A549 (cell line): ENCODE measurements at regions not wholly inside any gene's neighbourhood (a gene's known extent, or its start where the extent isn't known, plus 50 kb on each side); places are given as distances from the start of the nearest gene placed in this dataset.

Source experiments
- ATAC-seq, 2 experiments: fragments of 200-7000 bp in 1 of 2; fragments of >200 bp in 1 of 2; cut with Nextera tagmentation in 1 of 2; cut with Tn5 transposase in 1 of 2; 3 replicates each; pipeline versions ENCODE4 v1.8.0 to v1.9.1; 2018 to 2020; ENCODE audit warnings: mild to moderate bottlenecking in 1 of 2, moderate library complexity in 1 of 2
- CTCF ChIA-PET: fragments of 300-600 bp; sonication (Branson Sonifier 250); formaldehyde crosslinking; extraction: SDS; loops from one replicate; lab custom pipeline; 2021; ENCODE audit warnings: antibody characterized with exemption, inconsistent platforms; lab: Yijun Ruan, JAX
- POLR2A ChIA-PET: fragments of 350-600 bp; formaldehyde crosslinking; extraction: SDS; loops from one replicate; lab custom pipeline; 2021; ENCODE audit warnings: antibody characterized with exemption, inconsistent platforms; lab: Yijun Ruan, JAX
- DNase-seq, 2 experiments: peaks; one replicate each; pipeline versions ENCODE4 v3.0.0 to v3.0.0-alpha.2; 2011 to 2016; ENCODE audit warnings: low read depth in 1 of 2, low spot score in 1 of 2
- FAIRE-seq: peaks from 2 replicates; lab custom pipeline; 2011; peaks lifted over from hg19 to GRCh38; lab: Jason Lieb, UNC
- H3K27ac ChIP-seq, 2 experiments: fragments of >200 bp; sonication (Bioruptor Twin); formaldehyde crosslinking; 3 replicates each; pipeline ENCODE4 v1.5.1; 2016 to 2017
- H3K4me1 ChIP-seq: fragments of >200 bp; sonication (Bioruptor Twin); formaldehyde crosslinking; 3 replicates; pipeline ENCODE4 v1.6.1; 2016
- H3K4me2 ChIP-seq: fragments of >200 bp; sonication (Bioruptor Twin); formaldehyde crosslinking; 3 replicates; pipeline ENCODE4 v1.6.1; 2016
- H3K4me3 ChIP-seq: fragments of >200 bp; sonication (Bioruptor Twin); formaldehyde crosslinking; 3 replicates; pipeline ENCODE4 v1.5.1; 2016
- H3K9me3 ChIP-seq: fragments of >200 bp; sonication (Bioruptor Twin); formaldehyde crosslinking; 3 replicates; pipeline ENCODE4 v1.6.1; 2016
- CBX2 ChIP-seq: fragments of 200-600 bp; sonication (generic); IDR thresholded peaks from 2 replicates; pipeline ENCODE4 v1.6.1; 2016; ENCODE audit warnings: low read depth, mild to moderate bottlenecking, borderline replicate concordance
- CBX8 ChIP-seq: fragments of 200-600 bp; sonication (generic); IDR thresholded peaks from 2 replicates; pipeline ENCODE4 v1.6.1; 2016
- CHD2 ChIP-seq: fragments of 150-350 bp; IDR thresholded peaks from 2 replicates; pipeline ENCODE4 v1.6.1; 2014; ENCODE audit warnings: low read length; ENCODE audit not compliant: partially characterized antibody
- ELK1 ChIP-seq: fragments of 150-350 bp; IDR thresholded peaks from 2 replicates; pipeline ENCODE4 v1.6.1; 2014; ENCODE audit warnings: low read depth, mild to moderate bottlenecking, low read length
- FOSB ChIP-seq: fragments of 250-450 bp; sonication (Bioruptor Pico); IDR thresholded peaks from 2 replicates; pipeline ENCODE4 v1.5.0; 2020; ENCODE audit warnings: mild to moderate bottlenecking, moderate library complexity
- GATA3 ChIP-seq: IDR thresholded peaks from 2 replicates; pipeline ENCODE4 v1.6.1; 2012; ENCODE audit warnings: borderline replicate concordance
- HDAC2 ChIP-seq: fragments of 200-600 bp; sonication (generic); IDR thresholded peaks from 2 replicates; pipeline ENCODE4 v1.6.1; 2016
- HEYL ChIP-seq: fragments of 250-450 bp; sonication (Bioruptor Pico); IDR thresholded peaks from 2 replicates; pipeline ENCODE4 v1.8.0; 2021; ENCODE audit warnings: mild to moderate bottlenecking, moderate library complexity
- HOXB5 ChIP-seq: fragments of 250-450 bp; sonication (Bioruptor Pico); IDR thresholded peaks from 2 replicates; pipeline ENCODE4 v1.5.0; 2020; ENCODE audit warnings: mild to moderate bottlenecking, moderate library complexity
- JUN ChIP-seq, 2 experiments: fragments of >200 bp; sonication (Bioruptor Twin); formaldehyde crosslinking; IDR thresholded peaks; 2 replicates in 1 of 2; 3 replicates in 1 of 2; pipeline ENCODE4 v1.6.1; 2016 to 2017
- POLR2AphosphoS2 ChIP-seq: conservative IDR thresholded peaks from 2 replicates; pipeline ENCODE4 v1.6.1; 2012; ENCODE audit warnings: low read length, improper control_type of control experiment, inconsistent platforms
- RFX5 ChIP-seq: fragments of 450-650 bp; IDR thresholded peaks from 2 replicates; pipeline ENCODE4 v1.7.1; 2014; ENCODE audit warnings: antibody characterized with exemption, mild to moderate bottlenecking, moderate library complexity
- SMC3 ChIP-seq: fragments of >200 bp; sonication (Bioruptor Twin); formaldehyde crosslinking; IDR thresholded peaks from 3 replicates; pipeline ENCODE4 v1.6.1; 2018; ENCODE audit warnings: inconsistent platforms
- TP53 ChIP-seq: fragments of 250-450 bp; sonication (Bioruptor Pico); IDR thresholded peaks from 2 replicates; pipeline ENCODE4 v1.5.0; 2021; ENCODE audit warnings: mild to moderate bottlenecking, moderate library complexity
- USF2 ChIP-seq: fragments of 450-650 bp; IDR thresholded peaks from 2 replicates; pipeline ENCODE4 v1.6.1; 2014; ENCODE audit warnings: antibody characterized with exemption
- ZC3H11A ChIP-seq: fragments of 450-650 bp; IDR thresholded peaks from 2 replicates; pipeline ENCODE4 v1.6.1; 2014; ENCODE audit warnings: antibody characterized with exemption, mild to moderate bottlenecking
- ZSCAN20 ChIP-seq: fragments of 250-450 bp; sonication (Bioruptor Pico); IDR thresholded peaks from 2 replicates; pipeline ENCODE4 v1.8.0; 2022; ENCODE audit warnings: mild to moderate bottlenecking, moderate library complexity
- WGBS: methylation state at CpG from one replicate; pipeline ENCODE4 v1.1.6; 2017; ENCODE audit errors: missing lambda C conversion rate; 5-methylcytosine and 5-hydroxymethylcytosine counted together
- TF ChIP-seq, protein P1 (sequence below): fragments of 200-600 bp; sonication (generic); IDR thresholded peaks from 2 replicates; pipeline ENCODE4 v1.6.1; 2016; ENCODE audit warnings: antibody characterized with exemption, mild to moderate bottlenecking, moderate library complexity

DNA sequence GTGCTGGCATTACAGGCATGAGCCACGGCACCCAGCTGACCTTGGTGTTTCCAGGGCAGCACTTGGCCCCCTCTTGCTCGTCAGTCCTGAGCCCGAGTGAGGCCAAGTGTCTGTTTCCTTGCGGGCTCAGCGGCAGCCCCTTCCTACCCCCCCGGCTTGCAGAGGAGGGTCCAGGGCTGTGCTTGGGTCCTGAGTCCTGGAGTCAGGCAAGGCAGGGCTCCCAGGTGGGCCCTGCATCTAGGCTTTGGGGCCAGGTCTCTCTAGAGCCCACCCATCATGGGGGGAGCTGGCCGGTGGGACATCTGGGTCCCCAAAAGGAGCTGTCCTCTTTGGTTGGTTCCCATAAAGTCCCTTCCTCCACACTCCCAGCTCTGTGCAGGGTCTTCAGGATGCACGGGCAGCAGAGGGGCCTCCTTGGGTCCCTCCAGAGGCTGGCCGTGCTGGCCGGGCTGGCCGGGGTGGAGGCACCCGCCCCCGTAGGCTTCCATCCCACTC, 63.7 kb upstream of the HPCAL1 start:
- no peak for FAIRE-seq
- H3K9me3 ChIP-seq = no peaks in the 10 kb centered on the region
- H3K4me3 ChIP-seq = no peak overlapping the region
- ChIA-PET POLR2A (no interaction called here), CTCF (interaction anchor here (1.7 to 1.8 kb wide), 2 partner anchors 8 to 10 kb away, joined by 4 to 5 read pairs; no protein-coding TSS in a partner anchor)
- WGBS = 83% methylated on average over 13 of the region's 13 CpGs
- TF ChIP-seq, protein P1, sequence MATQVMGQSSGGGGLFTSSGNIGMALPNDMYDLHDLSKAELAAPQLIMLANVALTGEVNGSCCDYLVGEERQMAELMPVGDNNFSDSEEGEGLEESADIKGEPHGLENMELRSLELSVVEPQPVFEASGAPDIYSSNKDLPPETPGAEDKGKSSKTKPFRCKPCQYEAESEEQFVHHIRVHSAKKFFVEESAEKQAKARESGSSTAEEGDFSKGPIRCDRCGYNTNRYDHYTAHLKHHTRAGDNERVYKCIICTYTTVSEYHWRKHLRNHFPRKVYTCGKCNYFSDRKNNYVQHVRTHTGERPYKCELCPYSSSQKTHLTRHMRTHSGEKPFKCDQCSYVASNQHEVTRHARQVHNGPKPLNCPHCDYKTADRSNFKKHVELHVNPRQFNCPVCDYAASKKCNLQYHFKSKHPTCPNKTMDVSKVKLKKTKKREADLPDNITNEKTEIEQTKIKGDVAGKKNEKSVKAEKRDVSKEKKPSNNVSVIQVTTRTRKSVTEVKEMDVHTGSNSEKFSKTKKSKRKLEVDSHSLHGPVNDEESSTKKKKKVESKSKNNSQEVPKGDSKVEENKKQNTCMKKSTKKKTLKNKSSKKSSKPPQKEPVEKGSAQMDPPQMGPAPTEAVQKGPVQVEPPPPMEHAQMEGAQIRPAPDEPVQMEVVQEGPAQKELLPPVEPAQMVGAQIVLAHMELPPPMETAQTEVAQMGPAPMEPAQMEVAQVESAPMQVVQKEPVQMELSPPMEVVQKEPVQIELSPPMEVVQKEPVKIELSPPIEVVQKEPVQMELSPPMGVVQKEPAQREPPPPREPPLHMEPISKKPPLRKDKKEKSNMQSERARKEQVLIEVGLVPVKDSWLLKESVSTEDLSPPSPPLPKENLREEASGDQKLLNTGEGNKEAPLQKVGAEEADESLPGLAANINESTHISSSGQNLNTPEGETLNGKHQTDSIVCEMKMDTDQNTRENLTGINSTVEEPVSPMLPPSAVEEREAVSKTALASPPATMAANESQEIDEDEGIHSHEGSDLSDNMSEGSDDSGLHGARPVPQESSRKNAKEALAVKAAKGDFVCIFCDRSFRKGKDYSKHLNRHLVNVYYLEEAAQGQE = no peak
- TF ChIP-seq FOSB (no peak), CBX2 (no peak), CBX8 (no peak), JUN (IDR thresholded peaks at IDR 0.05) (no peak), ZSCAN20 (CRISPR knock-in tag) (no peak)
- TF ChIP-seq, all 56 proteins: peak for 0
- no peak overlapping the region for H3K27ac ChIP-seq
- H3K4me1 ChIP-seq = no peaks in the 10 kb centered on the region
- no peak overlapping the region for H3K4me2 ChIP-seq
- ATAC-seq (no peak), DNase-seq (no peak)

- Histone ChIP-seq H3K4me3 (no peak overlapping the region), H3K4me1 (no peaks in the 10 kb centered on the region), H3K27ac (no peak overlapping the region), H3K9me3 (no peaks in the 10 kb centered on the region)
- no peak for FAIRE-seq
- no peak for DNase-seq
- POLR2A ChIA-PET = no interaction called here
- WGBS = 77% methylated on average over 14 of the region's 14 CpGs
- peak in 1 of 2 experiments; percentile 72; a peak in 3 of 6 replicates for ATAC-seq
- CTCF ChIA-PET = interaction anchor here (1.7 to 1.8 kb wide), 2 partner anchors 8 to 10 kb away, joined by 4 to 5 read pairs; no protein-coding TSS in a partner anchor
- TF ChIP-seq GATA3 (no peak), TP53 (CRISPR knock-in tag) (no peak), ELK1 (no peak), USF2 (no peak), SMC3 (no peak), RFX5 (no peak), CHD2 (no peak), HOXB5 (CRISPR knock-in tag) (no peak), POLR2AphosphoS2 (no peak), ZC3H11A (no peak), HEYL (CRISPR knock-in tag) (no peak), HDAC2 (no peak)
- TF ChIP-seq, protein P1 = no peak
- TF ChIP-seq, all 56 proteins: peak for 0
- no peak overlapping the region for H3K4me2 ChIP-seq
These were observed 63.1 kb upstream of the HPCAL1 start for GRCh38 chr2:10239561-10239967.
